Activated T-cell treated with anti-CD3 and anti-CD28 coated beads, Interleukin-2, amount 50 U/mL, for 48 hours (primary cell): ENCODE measurements at regions not wholly inside any gene's neighbourhood (a gene's known extent, or its start where the extent isn't known, plus 50 kb on each side); places are given as distances from the start of the nearest gene placed in this dataset.
"Not testable (repeated sequence)": the region's sequence is repeated elsewhere in the genome, so short reads cannot be mapped to it uniquely, and the experiment has no call there.

ENCODE experiments used
- DNase-seq, 2 experiments: peaks; one replicate each; pipeline ENCODE4 v3.0.0-alpha.2; 2020

GRCh38 chr5:101316401-101316800 lies 413.3 kb upstream of the ST8SIA4 start:
- DNase-seq, result not testable (repeated sequence)

DNA sequence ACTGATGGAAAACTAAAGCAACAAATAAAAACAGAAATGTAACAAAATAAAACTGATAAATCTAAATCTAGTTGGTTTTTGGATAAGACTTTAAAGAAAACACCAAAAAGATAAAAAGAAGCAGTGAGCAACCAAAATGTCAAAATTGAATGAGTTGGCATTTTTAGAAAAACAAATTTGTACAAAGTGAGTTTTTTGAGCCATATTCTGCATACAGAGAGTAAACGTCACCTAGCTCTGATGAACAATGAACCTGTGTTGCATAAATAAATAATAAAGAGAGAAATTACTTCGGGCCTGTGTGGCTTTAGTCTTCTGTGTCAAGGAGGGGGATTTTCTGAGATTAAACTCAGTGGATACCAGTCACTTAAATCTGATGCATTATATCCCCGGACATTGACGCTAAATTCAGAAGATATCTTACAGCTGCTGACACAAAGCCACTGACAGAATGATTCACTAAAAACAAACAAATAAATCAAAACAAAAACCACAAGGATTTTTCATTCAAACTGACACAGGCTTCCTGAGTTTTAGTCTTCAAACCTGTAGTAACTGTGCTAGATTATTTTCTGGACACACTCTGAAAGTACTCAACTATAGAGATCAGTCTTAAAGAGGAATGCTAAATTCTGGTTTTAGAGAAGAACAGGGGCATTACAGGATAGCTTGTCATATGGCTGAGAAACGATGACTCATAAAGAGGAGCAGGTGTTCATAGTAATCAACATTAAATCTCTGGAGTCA lies 403.5 kb upstream of the ST8SIA4 start:
- DNase-seq, result no peak

- DNase-seq, result no peak
These were observed 393.4 kb upstream of the ST8SIA4 start for GRCh38 chr5:101296477-101296876.

DNA sequence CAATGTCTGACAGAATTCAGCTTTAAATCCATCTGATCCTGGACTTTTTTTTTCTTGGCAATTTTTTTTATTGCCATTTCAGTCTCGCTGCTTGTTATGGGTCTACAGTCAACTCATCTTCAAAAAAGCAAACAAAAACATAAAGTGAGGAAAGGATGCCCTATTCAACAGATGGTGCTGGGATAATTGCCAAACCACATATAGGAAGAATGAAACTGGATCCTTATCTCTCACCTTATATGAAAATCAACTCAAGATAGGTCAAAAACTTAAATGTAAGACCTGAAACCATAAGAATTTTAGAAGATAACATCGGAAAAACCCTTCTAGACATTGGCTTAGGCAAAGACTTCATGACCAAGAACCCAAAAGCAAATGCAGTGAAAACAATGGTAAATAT lies 389.1 kb upstream of the ST8SIA4 start:
- DNase-seq, result no peak

DNA sequence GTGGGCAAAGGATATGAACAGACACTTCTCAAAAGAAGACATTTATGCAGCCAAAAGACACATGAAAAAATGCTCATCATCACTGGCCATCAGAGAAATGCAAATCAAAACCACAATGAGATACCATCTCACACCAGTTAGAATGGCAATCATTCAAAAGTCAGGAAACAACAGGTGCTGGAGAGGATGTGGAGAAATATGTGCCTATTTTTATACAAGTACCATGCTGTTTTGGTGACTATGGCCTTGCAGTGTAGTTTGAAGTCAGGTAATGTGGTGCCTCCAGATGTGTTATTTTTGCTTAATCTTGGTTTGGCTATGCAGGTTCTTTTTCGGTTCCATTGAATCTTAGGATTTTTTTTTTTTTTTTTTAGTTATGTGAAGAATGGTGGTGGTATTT lies 387.7 kb upstream of the ST8SIA4 start:
- DNase-seq, result not testable (repeated sequence)

DNA sequence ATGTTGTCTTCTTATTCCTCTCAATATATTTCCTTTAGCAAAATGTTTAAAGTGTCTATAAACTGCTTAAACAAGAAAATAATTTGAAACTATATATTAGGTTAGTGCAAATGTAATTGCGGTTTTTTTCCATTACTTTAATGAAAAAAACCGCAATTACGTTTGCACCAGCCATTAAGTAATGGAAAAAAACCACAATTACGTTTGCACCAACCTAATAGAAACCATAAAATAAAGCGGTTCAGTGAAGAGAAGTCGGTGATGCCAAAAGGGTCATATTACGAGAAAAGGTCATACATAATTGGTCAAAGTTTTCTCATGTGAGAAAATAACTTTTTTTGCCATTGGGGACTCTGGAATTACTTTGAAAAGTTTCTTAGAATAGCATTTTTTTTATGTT lies 385.6 kb upstream of the ST8SIA4 start:
- DNase-seq, result no peak

DNA sequence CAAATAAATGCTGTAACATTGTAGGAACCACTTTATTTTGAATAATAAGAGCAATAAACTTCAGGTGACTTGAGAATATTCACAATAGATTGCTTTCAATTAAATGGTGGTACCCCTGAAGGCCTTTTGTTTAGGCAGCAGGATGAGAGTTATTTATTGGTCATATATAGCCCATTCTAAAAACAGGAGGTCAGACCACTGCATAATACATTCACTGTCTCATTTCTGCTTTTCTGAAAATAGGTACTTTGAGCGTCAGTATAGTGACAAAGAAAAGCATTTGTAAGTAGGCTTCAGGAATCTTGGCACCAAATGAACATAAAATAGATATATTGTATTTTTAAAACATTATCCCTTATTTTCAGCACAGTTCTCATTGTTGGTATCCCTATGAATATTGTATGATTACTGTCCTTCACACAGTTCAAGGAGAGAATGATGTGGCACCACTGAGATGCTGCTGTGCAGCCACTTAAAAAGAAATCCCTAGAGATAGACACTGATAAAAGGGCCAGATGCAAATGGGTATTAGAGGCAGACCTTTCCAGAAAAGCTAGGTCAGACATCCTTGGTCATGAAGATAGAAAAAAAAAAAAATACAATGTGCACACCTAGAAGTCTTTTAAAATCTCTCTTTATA lies 381.8 kb upstream of the ST8SIA4 start:
- DNase-seq, result no peak

DNA sequence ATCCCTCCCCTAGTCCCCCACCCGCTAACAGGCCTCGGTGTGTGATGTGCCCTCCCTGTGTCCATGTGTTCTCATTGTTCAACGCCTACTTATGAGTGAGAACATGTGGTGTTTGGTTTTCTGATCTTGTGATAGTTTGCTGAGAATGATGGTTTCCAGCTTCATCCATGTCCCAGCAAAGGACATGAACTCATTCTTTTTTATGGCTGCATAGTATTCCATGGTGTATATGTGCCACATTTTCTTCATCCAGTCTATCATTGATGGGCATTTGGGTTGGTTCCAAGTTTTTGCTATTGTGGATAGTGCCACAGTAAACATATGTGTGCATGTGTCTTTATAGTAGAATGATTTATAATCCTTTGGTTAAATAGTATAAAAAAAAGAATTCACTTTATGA lies 380.9 kb upstream of the ST8SIA4 start:
- not testable (repeated sequence) for DNase-seq

- no peak for DNase-seq
These were observed 375.8 kb upstream of the ST8SIA4 start for GRCh38 chr5:101278917-101279316.

DNA sequence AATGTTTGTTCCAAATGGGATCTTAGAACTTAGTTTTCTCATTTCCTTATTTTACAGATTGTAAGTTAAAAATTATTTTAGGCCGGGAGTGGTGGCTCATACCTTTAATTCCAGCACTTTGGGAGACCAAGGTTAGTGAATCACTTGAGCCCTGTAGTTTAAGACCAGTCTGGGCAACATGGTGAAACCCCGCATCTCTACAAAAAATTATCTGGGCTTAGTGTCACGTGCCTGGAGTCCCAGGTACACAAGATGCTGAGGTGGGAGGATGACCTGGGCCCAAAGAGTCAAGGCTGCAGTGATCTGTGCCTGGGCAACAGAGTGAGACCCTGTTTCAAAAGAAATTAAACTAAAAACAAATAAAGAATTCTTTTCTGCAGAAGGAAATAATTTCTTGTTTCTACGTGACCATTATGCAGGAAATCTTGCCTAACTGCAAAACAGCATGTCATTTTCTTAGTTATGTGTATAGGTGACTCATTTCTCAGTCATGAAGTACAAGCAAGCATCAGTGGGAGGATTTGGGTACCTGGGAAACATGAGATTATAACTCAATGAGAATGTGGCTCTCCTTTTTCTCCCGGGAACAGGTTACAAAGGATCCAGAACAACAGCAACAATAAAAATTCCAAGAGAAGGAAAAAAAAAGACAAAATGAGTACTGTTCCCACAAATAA lies 375.1 kb upstream of the ST8SIA4 start:
- no peak for DNase-seq

- DNase-seq, result no peak
These were observed 368.9 kb upstream of the ST8SIA4 start for GRCh38 chr5:101271945-101272344.

DNA sequence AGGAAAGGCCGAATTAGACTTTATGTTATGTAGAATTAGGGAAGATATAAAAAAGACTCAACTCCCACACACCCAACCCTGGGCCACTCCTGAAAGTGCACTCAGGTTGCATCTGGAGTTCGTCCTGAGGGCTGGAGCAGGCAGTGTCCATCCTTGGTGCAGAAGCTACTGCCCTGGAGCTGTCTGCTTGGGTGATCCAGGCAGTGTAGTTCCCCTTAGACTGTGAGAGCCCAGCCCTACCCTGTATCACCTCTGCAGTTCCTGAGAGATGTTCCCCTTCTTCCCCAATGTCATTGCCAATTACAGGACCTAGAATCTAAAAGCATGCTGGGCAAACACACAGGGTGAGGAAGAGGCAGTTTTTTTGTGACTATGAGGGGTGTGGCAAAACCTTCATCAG lies 368.3 kb upstream of the ST8SIA4 start:
- no peak for DNase-seq

DNA sequence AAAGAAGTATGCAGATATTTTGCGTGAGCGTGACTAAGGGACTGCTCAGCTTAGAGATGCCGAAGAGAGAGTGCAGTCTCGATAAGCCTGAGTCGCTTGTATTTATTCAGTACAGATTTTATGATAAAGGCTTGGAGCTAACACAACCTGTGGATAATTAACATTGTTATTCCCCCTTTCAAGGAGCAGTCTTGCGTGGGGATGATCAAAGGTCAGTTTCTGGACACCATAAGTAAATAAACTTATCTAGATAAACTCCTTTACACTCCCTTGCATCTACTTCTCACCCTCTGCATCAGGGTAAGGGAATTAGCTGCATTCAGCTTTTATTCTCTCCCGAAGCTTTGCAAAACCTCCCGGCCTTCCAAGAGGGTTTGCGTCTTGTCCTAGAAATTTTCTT lies 357.8 kb upstream of the ST8SIA4 start:
- DNase-seq, result no peak

GRCh38 chr5:101253096-101253495 lies 350.0 kb upstream of the ST8SIA4 start:
- DNase-seq, result no peak

- DNase-seq, result no peak
These were observed 341.5 kb upstream of the ST8SIA4 start for GRCh38 chr5:101244621-101245020.

GRCh38 chr5:101212942-101213514 lies 309.9 kb upstream of the ST8SIA4 start:
- DNase-seq, result no peak

DNA sequence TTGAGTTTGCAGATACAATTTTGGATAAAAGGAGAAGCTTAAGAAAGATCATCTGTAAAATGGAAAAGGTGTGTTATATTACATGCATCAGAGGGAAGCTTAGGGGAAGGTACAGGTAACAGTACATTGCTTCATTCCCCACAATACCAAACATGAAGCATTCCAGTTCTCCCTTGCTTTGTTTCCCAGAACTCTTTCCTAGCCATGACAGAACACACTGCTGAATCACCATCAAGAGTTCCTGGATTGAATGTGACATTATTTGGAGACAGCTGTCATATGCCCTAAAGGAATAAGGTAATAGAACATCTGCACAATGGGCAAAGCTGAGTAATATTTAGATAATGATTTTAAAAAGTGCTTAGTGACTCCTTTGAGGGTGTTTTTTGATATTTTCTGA lies 303.5 kb upstream of the ST8SIA4 start:
- no peak for DNase-seq

DNA sequence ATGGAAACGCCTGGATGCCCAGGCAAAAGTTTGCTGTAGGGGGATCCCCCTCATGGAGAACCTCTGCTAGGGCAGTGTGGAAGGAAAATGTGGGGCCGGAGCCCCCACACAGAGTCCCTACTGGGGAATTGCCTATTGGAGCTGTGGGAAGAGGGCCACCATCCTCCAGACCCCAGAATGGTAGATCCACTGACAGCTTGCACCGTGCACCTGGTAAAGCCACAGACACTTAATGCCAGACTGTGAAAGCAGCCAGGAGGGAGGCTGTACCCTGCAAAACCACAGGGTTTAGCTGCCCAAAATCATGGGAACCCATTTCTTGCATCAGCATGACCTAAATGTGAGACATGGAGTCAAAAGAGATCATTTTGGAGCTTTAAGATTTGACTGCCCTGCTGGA lies 302.0 kb upstream of the ST8SIA4 start:
- not testable (repeated sequence) for DNase-seq

GRCh38 chr5:101180365-101180764 lies 277.3 kb upstream of the ST8SIA4 start:
- not testable (repeated sequence) for DNase-seq

DNA sequence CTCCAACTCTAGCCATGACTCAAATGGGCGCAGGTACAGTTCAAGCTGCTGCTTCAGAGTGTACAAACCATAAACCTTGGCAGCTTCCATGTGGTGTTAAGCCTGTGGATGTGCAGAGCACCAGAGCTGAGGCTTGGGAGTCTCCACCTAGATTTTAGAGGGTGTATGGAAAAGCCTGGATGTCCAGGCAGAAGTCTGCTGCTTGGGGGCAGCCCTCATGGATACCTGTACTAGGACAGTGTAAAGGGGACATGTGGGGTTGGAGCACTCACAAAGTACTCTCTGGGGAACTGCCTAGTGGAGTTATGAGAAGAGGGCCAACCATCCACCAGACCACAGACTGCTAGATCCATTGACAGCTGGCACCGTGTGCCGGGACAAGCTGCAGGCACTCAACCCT lies 273.5 kb upstream of the ST8SIA4 start:
- no peak for DNase-seq

DNA sequence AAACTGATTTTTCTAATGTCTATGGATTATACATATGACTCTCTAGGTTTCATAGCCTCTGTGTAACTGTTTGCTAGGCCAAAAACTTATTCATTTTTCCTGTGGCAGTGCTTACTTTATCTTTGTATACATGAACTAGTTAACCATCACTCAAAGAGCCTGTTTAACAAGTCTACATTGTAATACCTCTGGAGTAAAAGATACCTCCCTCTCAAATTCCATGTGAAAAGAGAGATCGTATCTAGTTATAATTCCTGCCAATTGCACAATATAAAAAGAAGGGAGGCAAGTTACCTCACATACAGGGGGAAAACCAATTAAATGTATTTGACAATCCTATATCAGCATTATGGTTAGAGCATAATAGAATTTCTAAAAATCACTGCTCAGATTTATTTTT lies 271.9 kb upstream of the ST8SIA4 start:
- DNase-seq, result no peak

- no peak for DNase-seq
These were observed 260.0 kb upstream of the ST8SIA4 start for GRCh38 chr5:101163088-101163487.

GRCh38 chr5:101160002-101160401 lies 256.9 kb upstream of the ST8SIA4 start:
- no peak for DNase-seq

- DNase-seq, result no peak
These were observed 255.9 kb upstream of the ST8SIA4 start for GRCh38 chr5:101159006-101159405.
